Mesothelial cell of epicardium (in vitro differentiated cells): ENCODE measurements at regions not wholly inside any gene's neighbourhood (a gene's known extent, or its start where the extent isn't known, plus 50 kb on each side); places are given as distances from the start of the nearest gene placed in this dataset.

ENCODE experiments used
- DNase-seq, 2 experiments: peaks; one replicate each; pipeline ENCODE4 v3.0.0; 2021; ENCODE audit warnings: low spot score in 2 of 2; ENCODE audit not compliant: unreplicated experiment in 2 of 2
- H3K27ac Mint-ChIP-seq: 2 replicates; pipeline ENCODE4 v1.8.0; 2021; ENCODE audit warnings: mixed read lengths
- H3K27me3 Mint-ChIP-seq: 2 replicates; pipeline ENCODE4 v1.8.0; 2021; ENCODE audit warnings: low read depth, mixed read lengths
- H3K36me3 Mint-ChIP-seq: 2 replicates; pipeline ENCODE4 v1.8.0; 2021; ENCODE audit warnings: mixed read lengths
- H3K4me1 Mint-ChIP-seq: 2 replicates; pipeline ENCODE4 v1.8.0; 2021; ENCODE audit warnings: mixed read lengths
- H3K4me3 Mint-ChIP-seq: 2 replicates; pipeline ENCODE4 v1.8.0; 2021; ENCODE audit warnings: mild to moderate bottlenecking, moderate library complexity, mixed read lengths
- H3K9me3 Mint-ChIP-seq: 2 replicates; pipeline ENCODE4 v1.8.0; 2021; ENCODE audit warnings: mixed read lengths
- CTCF ChIP-seq: fragments of 200-600 bp; sonication (generic); IDR thresholded peaks from one replicate; pipeline ENCODE4 v1.5.0; 2021; ENCODE audit warnings: antibody characterized with exemption; ENCODE audit not compliant: unreplicated experiment

GRCh38 chr15:77747175-77748077 lies 114.7 kb upstream of the LINGO1 start:
- Mint-ChIP-seq H3K9me3 (no peaks in the 10 kb centered on the region), H3K4me1 (peaks cover 4% of the 10 kb centered on the region), H3K27me3 (peaks cover 21% of the 10 kb centered on the region), H3K27ac (no peak overlapping the region), H3K36me3 (no peaks in the 10 kb centered on the region), H3K4me3 (no peak overlapping the region)
- DNase-seq, result no peak
- no peak for TF ChIP-seq CTCF

GRCh38 chr15:77746254-77747174 lies 113.8 kb upstream of the LINGO1 start:
- DNase-seq, result no peak
- H3K27ac Mint-ChIP-seq, result no peak overlapping the region
- TF ChIP-seq CTCF, result no peak
- H3K27me3 Mint-ChIP-seq, result peaks cover 19% of the 10 kb centered on the region
- H3K4me1 Mint-ChIP-seq, result peaks cover 4% of the 10 kb centered on the region
- H3K36me3 Mint-ChIP-seq, result no peaks in the 10 kb centered on the region
- no peak overlapping the region for H3K4me3 Mint-ChIP-seq
- H3K9me3 Mint-ChIP-seq, result no peaks in the 10 kb centered on the region

- H3K9me3 Mint-ChIP-seq, result no peaks in the 10 kb centered on the region
- H3K27me3 Mint-ChIP-seq, result peaks cover 28% of the 10 kb centered on the region
- no peak for DNase-seq
- H3K36me3 Mint-ChIP-seq, result no peaks in the 10 kb centered on the region
- H3K4me1 Mint-ChIP-seq, result peaks cover 5% of the 10 kb centered on the region
- no peak for TF ChIP-seq CTCF
- H3K4me3 Mint-ChIP-seq, result no peak overlapping the region
- no peak overlapping the region for H3K27ac Mint-ChIP-seq
These were observed 111.7 kb upstream of the LINGO1 start for GRCh38 chr15:77744398-77744797.

- no peak for DNase-seq
- H3K4me1 Mint-ChIP-seq, result peaks cover 9% of the 10 kb centered on the region
- peaks cover 46% of the 10 kb centered on the region for H3K27me3 Mint-ChIP-seq
- no peak for TF ChIP-seq CTCF
- no peak overlapping the region for H3K4me3 Mint-ChIP-seq
- H3K27ac Mint-ChIP-seq, result no peak overlapping the region
- H3K9me3 Mint-ChIP-seq, result no peaks in the 10 kb centered on the region
- no peaks in the 10 kb centered on the region for H3K36me3 Mint-ChIP-seq
These were observed 109.9 kb upstream of the LINGO1 start for GRCh38 chr15:77742570-77742969.

- peaks cover 46% of the 10 kb centered on the region for H3K27me3 Mint-ChIP-seq
- no peak overlapping the region for H3K4me3 Mint-ChIP-seq
- DNase-seq, result no peak
- no peaks in the 10 kb centered on the region for H3K9me3 Mint-ChIP-seq
- H3K36me3 Mint-ChIP-seq, result no peaks in the 10 kb centered on the region
- H3K27ac Mint-ChIP-seq, result no peak overlapping the region
- no peak for TF ChIP-seq CTCF
- H3K4me1 Mint-ChIP-seq, result peaks cover 5% of the 10 kb centered on the region
These were observed 109.4 kb upstream of the LINGO1 start for GRCh38 chr15:77742127-77742526.
